Kidney epithelial cell (primary cell): ENCODE measurements at regions not wholly inside any gene's neighbourhood (a gene's known extent, or its start where the extent isn't known, plus 50 kb on each side); places are given as distances from the start of the nearest gene placed in this dataset.

Experiments used
- DNase-seq: peaks from one replicate; pipeline ENCODE4 v3.0.0-alpha.2; 2010; ENCODE audit warnings: low read depth
- H3K27me3 ChIP-seq: 2 replicates; pipeline ENCODE4 v1.6.0; 2011; ENCODE audit warnings: low read length; ENCODE audit not compliant: control insufficient read depth, insufficient read depth
- H3K36me3 ChIP-seq: 2 replicates; pipeline ENCODE4 v1.5.1; 2011; ENCODE audit warnings: low read length; ENCODE audit not compliant: control insufficient read depth, insufficient read depth
- H3K4me3 ChIP-seq: 2 replicates; pipeline ENCODE4 v1.5.1; 2011; ENCODE audit warnings: low read depth, mild to moderate bottlenecking, control low read depth, low read length
- TF ChIP-seq, protein P1 (sequence below): IDR thresholded peaks from 2 replicates; pipeline ENCODE4 v1.5.1; 2011; ENCODE audit warnings: mild to moderate bottlenecking, moderate library complexity, low read length, control low read depth, inconsistent platforms; ENCODE audit not compliant: insufficient read depth, poor library complexity, severe bottlenecking

- H3K27me3 ChIP-seq, result no peaks in the 10 kb centered on the region
- H3K4me3 ChIP-seq, result no peak overlapping the region
- no peak for DNase-seq
- TF ChIP-seq, protein P1, sequence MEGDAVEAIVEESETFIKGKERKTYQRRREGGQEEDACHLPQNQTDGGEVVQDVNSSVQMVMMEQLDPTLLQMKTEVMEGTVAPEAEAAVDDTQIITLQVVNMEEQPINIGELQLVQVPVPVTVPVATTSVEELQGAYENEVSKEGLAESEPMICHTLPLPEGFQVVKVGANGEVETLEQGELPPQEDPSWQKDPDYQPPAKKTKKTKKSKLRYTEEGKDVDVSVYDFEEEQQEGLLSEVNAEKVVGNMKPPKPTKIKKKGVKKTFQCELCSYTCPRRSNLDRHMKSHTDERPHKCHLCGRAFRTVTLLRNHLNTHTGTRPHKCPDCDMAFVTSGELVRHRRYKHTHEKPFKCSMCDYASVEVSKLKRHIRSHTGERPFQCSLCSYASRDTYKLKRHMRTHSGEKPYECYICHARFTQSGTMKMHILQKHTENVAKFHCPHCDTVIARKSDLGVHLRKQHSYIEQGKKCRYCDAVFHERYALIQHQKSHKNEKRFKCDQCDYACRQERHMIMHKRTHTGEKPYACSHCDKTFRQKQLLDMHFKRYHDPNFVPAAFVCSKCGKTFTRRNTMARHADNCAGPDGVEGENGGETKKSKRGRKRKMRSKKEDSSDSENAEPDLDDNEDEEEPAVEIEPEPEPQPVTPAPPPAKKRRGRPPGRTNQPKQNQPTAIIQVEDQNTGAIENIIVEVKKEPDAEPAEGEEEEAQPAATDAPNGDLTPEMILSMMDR, result no peak
- no peaks in the 10 kb centered on the region for H3K36me3 ChIP-seq
These were observed 179.9 kb downstream of the PCSK1 start for GRCh38 chr5:96253140-96253539.

DNA sequence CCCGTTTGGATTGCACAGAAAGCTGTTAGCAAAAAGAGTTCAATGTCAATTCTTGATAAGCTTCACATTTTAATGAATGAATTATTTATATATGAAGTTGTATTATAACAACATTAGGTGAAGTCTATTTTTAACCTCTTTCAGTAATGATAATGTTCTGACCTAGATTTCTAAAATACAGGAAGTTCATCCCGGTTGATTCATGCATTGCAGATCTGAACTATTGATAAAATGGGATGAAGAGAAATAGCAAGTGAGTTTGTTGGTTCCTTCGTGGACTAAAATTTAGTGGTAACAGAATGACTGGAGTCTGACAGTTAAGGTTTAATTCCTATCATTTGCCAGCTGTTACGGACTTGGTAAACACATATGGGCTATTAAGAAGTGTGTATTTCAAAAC is 180.5 kb downstream of the PCSK1 start:
- TF ChIP-seq, protein P1, result no peak
- no peaks in the 10 kb centered on the region for H3K27me3 ChIP-seq
- no peaks in the 10 kb centered on the region for H3K36me3 ChIP-seq
- DNase-seq, result no peak
- no peak overlapping the region for H3K4me3 ChIP-seq

DNA sequence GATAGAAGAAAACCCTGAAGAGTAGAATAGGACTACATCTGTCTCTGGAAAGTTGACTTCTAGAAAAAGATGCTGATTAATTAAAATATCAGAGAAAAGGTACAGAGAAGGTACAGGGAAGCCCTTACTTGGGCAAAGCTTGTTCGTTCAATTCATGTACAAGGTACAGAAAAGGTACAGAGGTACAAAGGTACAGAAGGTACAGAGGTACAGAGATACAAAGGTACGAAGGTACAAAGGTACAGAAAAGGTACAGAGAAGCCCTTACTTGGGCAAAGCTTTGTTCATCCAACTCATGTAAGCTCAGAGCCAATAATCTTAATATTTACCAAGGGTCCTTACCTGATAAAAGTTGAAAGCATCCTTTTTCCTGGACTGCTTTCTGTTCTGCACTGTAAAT is 182.3 kb downstream of the PCSK1 start:
- TF ChIP-seq, protein P1, result no peak
- Histone ChIP-seq H3K4me3 (no peak overlapping the region), H3K36me3 (no peaks in the 10 kb centered on the region), H3K27me3 (no peaks in the 10 kb centered on the region)
- DNase-seq, result no peak

DNA sequence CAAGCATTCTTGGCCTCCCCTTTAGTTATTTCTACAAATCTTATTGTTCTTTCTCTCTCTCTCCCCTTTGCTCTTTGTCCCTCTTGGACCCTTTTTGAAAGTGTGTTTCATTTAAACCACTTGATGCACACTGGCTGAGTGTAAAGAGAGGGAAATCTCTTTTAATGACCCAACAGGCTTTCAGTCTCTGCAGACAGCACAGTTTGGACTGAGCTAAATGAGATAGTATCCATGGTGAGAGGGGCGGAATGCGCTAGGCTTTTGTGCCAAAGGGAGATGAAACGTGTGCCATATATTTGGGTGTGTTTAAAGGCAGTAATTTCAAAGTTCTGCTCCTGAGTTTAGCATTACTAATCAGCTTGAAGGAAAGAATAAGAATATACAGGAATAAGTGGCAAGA is 184.9 kb downstream of the PCSK1 start:
- Histone ChIP-seq H3K4me3 (no peak overlapping the region), H3K27me3 (no peaks in the 10 kb centered on the region), H3K36me3 (no peaks in the 10 kb centered on the region)
- DNase-seq, result no peak
- TF ChIP-seq, protein P1, result no peak

- no peak overlapping the region for H3K4me3 ChIP-seq
- H3K27me3 ChIP-seq, result no peaks in the 10 kb centered on the region
- DNase-seq, result no peak
- no peaks in the 10 kb centered on the region for H3K36me3 ChIP-seq
- TF ChIP-seq, protein P1, result no peak
These were observed 185.3 kb downstream of the PCSK1 start for GRCh38 chr5:96247708-96248107.

DNA sequence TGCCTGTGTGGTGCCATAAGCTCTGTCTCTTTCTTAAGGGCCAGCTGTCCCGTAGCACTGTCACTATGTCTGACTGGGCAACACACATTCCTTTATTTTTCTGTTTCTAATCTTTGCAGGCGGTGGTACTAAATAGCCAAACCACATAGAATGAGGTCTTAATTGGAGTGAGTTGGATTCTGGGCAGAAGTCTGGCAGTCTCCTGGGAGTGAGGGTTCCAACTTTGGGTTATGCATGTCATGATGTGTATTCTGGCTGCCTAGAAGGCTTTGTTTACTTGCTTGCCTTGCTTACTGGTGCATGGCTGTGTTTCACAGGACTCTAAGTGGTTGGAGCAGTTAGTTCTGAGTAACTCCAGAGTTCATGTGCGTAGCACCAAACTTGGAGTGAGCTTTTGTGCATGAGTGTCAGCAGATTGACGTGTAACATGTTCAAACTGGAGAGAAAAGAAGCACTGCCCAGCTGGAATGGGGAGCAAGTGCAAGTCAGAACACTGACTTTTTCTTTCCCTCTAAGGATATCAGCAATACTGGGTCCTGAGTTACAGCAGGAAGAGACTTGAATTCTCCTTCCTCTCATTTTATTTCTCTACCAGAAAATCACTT is 185.8 kb downstream of the PCSK1 start:
- no peak for DNase-seq
- TF ChIP-seq, protein P1, result no peak
- Histone ChIP-seq H3K27me3 (no peaks in the 10 kb centered on the region), H3K4me3 (no peak overlapping the region), H3K36me3 (no peaks in the 10 kb centered on the region)
